HG03460 (cell line): ENCODE measurements at regions not wholly inside any gene's neighbourhood (a gene's known extent, or its start where the extent isn't known, plus 50 kb on each side); places are given as distances from the start of the nearest gene placed in this dataset.

Source experiments
- ATAC-seq: cut with Tn5 transposase; IDR thresholded peaks from one replicate; pipeline ENCODE4 v1.9.1; 2021; ENCODE audit not compliant: unreplicated experiment

GRCh38 chr9:26579056-26579455 is 313.5 kb downstream of the CAAP1 start:
- ATAC-seq = no peak

GRCh38 chr9:26574898-26575440 is 317.6 kb downstream of the CAAP1 start:
- no peak for ATAC-seq

- ATAC-seq = no peak
Measured at GRCh38 chr9:26574256-26574655, 318.3 kb downstream of the CAAP1 start.

- ATAC-seq = no peak
Measured at GRCh38 chr9:26567976-26568375, 324.6 kb downstream of the CAAP1 start.

GRCh38 chr9:26566141-26566540 is 326.5 kb downstream of the CAAP1 start:
- ATAC-seq = no peak

- ATAC-seq = no peak
Measured at GRCh38 chr9:26565118-26565517, 327.5 kb downstream of the CAAP1 start.

- no peak for ATAC-seq
Measured at GRCh38 chr9:26562338-26562737, 330.3 kb downstream of the CAAP1 start.

GRCh38 chr9:26561928-26562327 is 330.7 kb downstream of the CAAP1 start:
- no peak for ATAC-seq

GRCh38 chr9:26559506-26559905 is 333.1 kb downstream of the CAAP1 start:
- ATAC-seq = no peak

- no peak for ATAC-seq
Measured at GRCh38 chr9:26551971-26552370, 340.6 kb downstream of the CAAP1 start.

GRCh38 chr9:26551451-26551850 is 341.2 kb downstream of the CAAP1 start:
- ATAC-seq = no peak

GRCh38 chr9:26548781-26549290 is 343.8 kb downstream of the CAAP1 start:
- no peak for ATAC-seq

- ATAC-seq = no peak
Measured at GRCh38 chr9:26539867-26540493, 352.6 kb downstream of the CAAP1 start.

GRCh38 chr9:26537211-26537610 is 355.4 kb downstream of the CAAP1 start:
- ATAC-seq = no peak

- no peak for ATAC-seq
Measured at GRCh38 chr9:26535151-26535550, 357.5 kb downstream of the CAAP1 start.

- ATAC-seq = no peak
Measured at GRCh38 chr9:26530841-26531240, 361.8 kb downstream of the CAAP1 start.

- no peak for ATAC-seq
Measured at GRCh38 chr9:26527931-26528330, 364.7 kb downstream of the CAAP1 start.

- ATAC-seq = no peak
Measured at GRCh38 chr9:26524267-26524666, 368.3 kb downstream of the CAAP1 start.

- ATAC-seq = no peak
Measured at GRCh38 chr9:26523577-26523976, 369.0 kb downstream of the CAAP1 start.

GRCh38 chr9:26520141-26520540 is 372.5 kb downstream of the CAAP1 start:
- no peak for ATAC-seq

- ATAC-seq = no peak
Measured at GRCh38 chr9:26516773-26517343, 375.7 kb downstream of the CAAP1 start.

- no peak for ATAC-seq
Measured at GRCh38 chr9:26513730-26514129, 378.9 kb downstream of the CAAP1 start.

- no peak for ATAC-seq
Measured at GRCh38 chr9:26510137-26510536, 382.5 kb downstream of the CAAP1 start.
